ENCODE measurements at regions not wholly inside any gene's neighbourhood (a gene's known extent, or its start where the extent isn't known, plus 50 kb on each side); places are given as distances from the start of the nearest gene placed in this dataset.

GRCh38 chr9:119951591-119951990 is 582.4 kb upstream of the BRINP1 start:
- Histone ChIP-seq H4K20me1 (ENCODE audit: control insufficient read depth, insufficient read depth, low read depth, low read length) (no peaks in the 10 kb centered on the region), H3K27me3 (ENCODE audit: control insufficient read depth, low read length) (no peaks in the 10 kb centered on the region), H3K4me1 (ENCODE audit: control insufficient read depth, low read length) (peaks cover 7% of the 10 kb centered on the region), H3K27ac (ENCODE audit: low read depth, low read length) (no peak overlapping the region), H3K9me3 (ENCODE audit: control insufficient read depth, insufficient read depth, low read length) (no peaks in the 10 kb centered on the region), H3K4me2 (ENCODE audit: low read length) (no peak overlapping the region), H3K36me3 (ENCODE audit: control insufficient read depth, low read length) (no peaks in the 10 kb centered on the region), H3K79me2 (ENCODE audit: control insufficient read depth, low read length) (no peaks in the 10 kb centered on the region), H3K4me3 (ENCODE audit: low read length) (no peak overlapping the region), H3K9me2 (replicated peaks; ENCODE audit: control insufficient read depth, low read length) (no peaks in the 10 kb centered on the region), H3F3A (ENCODE audit: control insufficient read depth, insufficient read depth) (no peaks in the 10 kb centered on the region)
- TF ChIP-seq EZH2phosphoT487 (IDR thresholded peaks at IDR 0.05; ENCODE audit: borderline replicate concordance, low read length), result no peak
- no peak for TF ChIP-seq CTCF (IDR thresholded peaks at IDR 0.05; ENCODE audit: low read depth, low read length, poor library complexity, severe bottlenecking)

GRCh38 chr9:119951090-119951489 is 581.9 kb upstream of the BRINP1 start:
- H3K4me1 ChIP-seq (ENCODE audit: control insufficient read depth, low read length), result peaks cover 12% of the 10 kb centered on the region
- no peaks in the 10 kb centered on the region for H3K27me3 ChIP-seq (ENCODE audit: control insufficient read depth, low read length)
- no peaks in the 10 kb centered on the region for H3F3A ChIP-seq (ENCODE audit: control insufficient read depth, insufficient read depth)
- no peak overlapping the region for H3K4me3 ChIP-seq (ENCODE audit: low read length)
- H4K20me1 ChIP-seq (ENCODE audit: control insufficient read depth, insufficient read depth, low read depth, low read length), result no peaks in the 10 kb centered on the region
- no peaks in the 10 kb centered on the region for H3K36me3 ChIP-seq (ENCODE audit: control insufficient read depth, low read length)
- H3K4me2 ChIP-seq (ENCODE audit: low read length), result no peak overlapping the region
- no peaks in the 10 kb centered on the region for H3K9me2 ChIP-seq (replicated peaks; ENCODE audit: control insufficient read depth, low read length)
- H3K27ac ChIP-seq (ENCODE audit: low read depth, low read length), result no peak overlapping the region
- H3K79me2 ChIP-seq (ENCODE audit: control insufficient read depth, low read length), result no peaks in the 10 kb centered on the region
- no peak for TF ChIP-seq EZH2phosphoT487 (IDR thresholded peaks at IDR 0.05; ENCODE audit: borderline replicate concordance, low read length)
- no peak for TF ChIP-seq CTCF (IDR thresholded peaks at IDR 0.05; ENCODE audit: low read depth, low read length, poor library complexity, severe bottlenecking)
- H3K9me3 ChIP-seq (ENCODE audit: control insufficient read depth, insufficient read depth, low read length), result no peaks in the 10 kb centered on the region

GRCh38 chr9:119945686-119946085 is 576.5 kb upstream of the BRINP1 start:
- Histone ChIP-seq H4K20me1 (ENCODE audit: control insufficient read depth, insufficient read depth, low read depth, low read length) (no peaks in the 10 kb centered on the region), H3K4me3 (ENCODE audit: low read length) (peak overlapping the region; percentile 54), H3K27ac (ENCODE audit: low read depth, low read length) (peak overlapping the region; percentile 68), H3K4me1 (ENCODE audit: control insufficient read depth, low read length) (peaks cover 29% of the 10 kb centered on the region), H3K79me2 (ENCODE audit: control insufficient read depth, low read length) (no peaks in the 10 kb centered on the region), H3K4me2 (ENCODE audit: low read length) (peak overlapping the region; percentile 68), H3K9me3 (ENCODE audit: control insufficient read depth, insufficient read depth, low read length) (no peaks in the 10 kb centered on the region), H3K36me3 (ENCODE audit: control insufficient read depth, low read length) (no peaks in the 10 kb centered on the region), H3F3A (ENCODE audit: control insufficient read depth, insufficient read depth) (no peaks in the 10 kb centered on the region), H3K9me2 (replicated peaks; ENCODE audit: control insufficient read depth, low read length) (no peaks in the 10 kb centered on the region), H3K27me3 (ENCODE audit: control insufficient read depth, low read length) (no peaks in the 10 kb centered on the region)
- TF ChIP-seq CTCF (IDR thresholded peaks at IDR 0.05; ENCODE audit: low read depth, low read length, poor library complexity, severe bottlenecking) (no peak), EZH2phosphoT487 (IDR thresholded peaks at IDR 0.05; ENCODE audit: borderline replicate concordance, low read length) (no peak)

GRCh38 chr9:119941091-119941490 is 571.9 kb upstream of the BRINP1 start:
- Histone ChIP-seq H3K79me2 (ENCODE audit: control insufficient read depth, low read length) (no peaks in the 10 kb centered on the region), H3K9me2 (replicated peaks; ENCODE audit: control insufficient read depth, low read length) (no peaks in the 10 kb centered on the region), H3K27ac (ENCODE audit: low read depth, low read length) (no peak overlapping the region), H4K20me1 (ENCODE audit: control insufficient read depth, insufficient read depth, low read depth, low read length) (no peaks in the 10 kb centered on the region), H3F3A (ENCODE audit: control insufficient read depth, insufficient read depth) (no peaks in the 10 kb centered on the region), H3K4me3 (ENCODE audit: low read length) (no peak overlapping the region), H3K4me2 (ENCODE audit: low read length) (no peak overlapping the region), H3K9me3 (ENCODE audit: control insufficient read depth, insufficient read depth, low read length) (no peaks in the 10 kb centered on the region), H3K4me1 (ENCODE audit: control insufficient read depth, low read length) (peaks cover 26% of the 10 kb centered on the region), H3K36me3 (ENCODE audit: control insufficient read depth, low read length) (no peaks in the 10 kb centered on the region), H3K27me3 (ENCODE audit: control insufficient read depth, low read length) (no peaks in the 10 kb centered on the region)
- TF ChIP-seq EZH2phosphoT487 (IDR thresholded peaks at IDR 0.05; ENCODE audit: borderline replicate concordance, low read length) (no peak), CTCF (IDR thresholded peaks at IDR 0.05; ENCODE audit: low read depth, low read length, poor library complexity, severe bottlenecking) (no peak)

Measured in DOHH2 (cell line).